ENCODE measurements at regions not wholly inside any gene's neighbourhood (a gene's known extent, or its start where the extent isn't known, plus 50 kb on each side); places are given as distances from the start of the nearest gene placed in this dataset.

DNA sequence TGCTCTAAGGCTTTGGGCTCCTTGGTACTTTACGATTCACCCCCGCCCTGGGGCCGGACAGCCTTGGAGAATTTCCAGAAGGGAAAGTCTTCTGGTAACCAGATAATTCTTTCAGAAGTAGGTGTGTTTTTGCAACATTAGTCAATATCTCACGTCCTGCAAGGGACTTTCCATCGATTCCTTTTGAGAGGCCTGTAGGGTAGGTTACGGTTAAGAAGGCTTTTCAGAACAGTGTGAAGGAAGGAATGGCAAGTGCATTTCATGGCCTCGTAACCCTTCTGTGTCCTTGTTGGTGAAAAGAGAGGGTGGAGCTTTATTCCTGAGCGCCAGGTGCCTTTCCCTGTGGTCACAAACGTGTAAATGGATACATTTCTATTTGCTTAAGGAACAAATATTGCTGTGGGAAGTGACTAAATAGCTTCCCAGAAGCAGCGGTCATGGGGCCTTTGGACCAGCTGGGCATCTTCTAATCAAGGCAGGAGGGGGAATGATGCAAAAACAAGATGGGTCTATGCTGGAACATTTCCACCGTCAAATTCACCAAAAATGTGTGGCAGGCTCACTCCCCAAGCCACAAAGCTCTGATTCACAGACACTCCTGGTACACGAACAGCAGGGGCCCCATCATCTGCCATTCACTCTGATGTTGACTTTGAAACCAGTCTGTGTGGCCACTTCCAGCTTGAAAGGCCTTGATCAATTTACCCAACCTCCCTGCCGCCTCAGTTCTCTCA lies 99.2 kb downstream of the ANKRD10 start:
- no peaks in the 10 kb centered on the region for H3K9me3 ChIP-seq
- H3K27me3 ChIP-seq: peaks cover 27% of the 10 kb centered on the region
- 76 to 90% methylated on average over 2 to 7 of the region's 13 CpGs for whole genome bisulfite sequencing, 2 donors (ENCODE audit: low coverage in 1 of 2)
- H3K27ac ChIP-seq: no peak overlapping the region
- ATAC-seq: no peak
- no peaks in the 10 kb centered on the region for H3K36me3 ChIP-seq
- H3K4me3 ChIP-seq: no peak overlapping the region
- H3K4me1 ChIP-seq: peaks cover 0 to 17% (median 8%) of the 10 kb centered on the region in 3 donors
- TF ChIP-seq EP300 (IDR thresholded peaks at IDR 0.05) (no peak), CTCF (IDR thresholded peaks at IDR 0.05) (no peak), POLR2A (IDR thresholded peaks at IDR 0.05) (no peak), POLR2AphosphoS5 (IDR thresholded peaks at IDR 0.05) (no peak)

GRCh38 chr13:110816500-110816899 lies 98.4 kb downstream of the ANKRD10 start:
- 20 to 87% methylated on average over 1 to 3 of the region's 5 CpGs for WGBS, 2 donors (ENCODE audit: low coverage in 1 of 2)
- no peaks in the 10 kb centered on the region for H3K9me3 ChIP-seq
- no peak for ATAC-seq

GRCh38 chr13:110817143-110817542 lies 97.7 kb downstream of the ANKRD10 start:
- WGBS, 2 donors (ENCODE audit: low coverage in 1 of 2): 58 to 81% methylated on average over 3 of the region's 3 CpGs

More at GRCh38 chr13:110816500-110816899, 98.4 kb downstream of the ANKRD10 start:
- TF ChIP-seq POLR2AphosphoS5 (IDR thresholded peaks at IDR 0.05) (no peak), CTCF (IDR thresholded peaks at IDR 0.05) (no peak), EP300 (IDR thresholded peaks at IDR 0.05) (no peak)
- Histone ChIP-seq H3K27me3 (peaks cover 18% of the 10 kb centered on the region), H3K36me3 (no peaks in the 10 kb centered on the region), H3K27ac (no peak overlapping the region), H3K4me3 (no peak overlapping the region), H3K4me1 (peaks cover 0 to 17% (median 8%) of the 10 kb centered on the region in 3 donors)

DNA sequence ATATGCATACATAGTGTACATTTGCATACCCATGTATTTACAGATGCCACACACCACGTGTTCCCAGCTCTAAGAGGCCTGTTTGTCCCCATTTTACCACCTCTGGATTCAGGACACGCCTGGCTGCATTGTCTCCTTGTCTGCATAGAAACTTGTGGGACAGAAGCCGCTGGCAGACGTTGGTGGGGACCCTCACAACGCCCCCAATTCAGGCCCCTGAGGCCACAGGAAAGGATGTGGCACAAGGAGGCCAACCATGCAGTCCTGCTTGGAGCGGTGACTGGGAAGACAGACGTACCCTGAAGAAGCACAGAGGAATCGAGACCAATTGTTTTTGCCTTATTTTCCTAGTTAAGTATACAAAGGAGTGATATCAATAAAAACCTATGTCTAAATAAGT lies 96.1 kb downstream of the ANKRD10 start:
- Histone ChIP-seq H3K27me3 (no peaks in the 10 kb centered on the region), H3K9me3 (no peaks in the 10 kb centered on the region), H3K4me1 (peaks cover 0 to 3% (median 3%) of the 10 kb centered on the region in 3 donors), H3K27ac (no peak overlapping the region), H3K4me3 (no peak overlapping the region), H3K36me3 (no peaks in the 10 kb centered on the region)
- no peak for ATAC-seq
- TF ChIP-seq EP300 (IDR thresholded peaks at IDR 0.05): no peak
- TF ChIP-seq POLR2A (IDR thresholded peaks at IDR 0.05): no peak
- TF ChIP-seq POLR2AphosphoS5 (IDR thresholded peaks at IDR 0.05): no peak
- TF ChIP-seq CTCF (IDR thresholded peaks at IDR 0.05): no peak
- WGBS, 2 donors (ENCODE audit: low coverage in 1 of 2): 77 to 93% methylated on average over 4 to 6 of the region's 8 CpGs

More at GRCh38 chr13:110817143-110817542, 97.7 kb downstream of the ANKRD10 start:
- no peak overlapping the region for H3K4me3 ChIP-seq
- TF ChIP-seq CTCF (IDR thresholded peaks at IDR 0.05): no peak
- no peak for TF ChIP-seq EP300 (IDR thresholded peaks at IDR 0.05)
- no peak for TF ChIP-seq POLR2A (IDR thresholded peaks at IDR 0.05)
- TF ChIP-seq POLR2AphosphoS5 (IDR thresholded peaks at IDR 0.05): no peak
- H3K27me3 ChIP-seq: peaks cover 12% of the 10 kb centered on the region
- H3K27ac ChIP-seq: no peak overlapping the region
- H3K9me3 ChIP-seq: no peaks in the 10 kb centered on the region
- ATAC-seq: no peak
- H3K36me3 ChIP-seq: no peaks in the 10 kb centered on the region
- peaks cover 0 to 11% (median 8%) of the 10 kb centered on the region in 3 donors for H3K4me1 ChIP-seq
